HEK293 (cell line): ENCODE measurements at regions not wholly inside any gene's neighbourhood (a gene's known extent, or its start where the extent isn't known, plus 50 kb on each side); places are given as distances from the start of the nearest gene placed in this dataset.

ENCODE experiments used
- CTCF ChIA-PET: fragments of 350-600 bp; formaldehyde crosslinking; extraction: SDS; loops from one replicate; lab custom pipeline; 2021; ENCODE audit warnings: antibody characterized with exemption; lab: Yijun Ruan, JAX
- POLR2A ChIA-PET: fragments of 300-600 bp; formaldehyde crosslinking; extraction: SDS; loops from one replicate; lab custom pipeline; 2020; ENCODE audit warnings: antibody characterized with exemption, inconsistent platforms; lab: Yijun Ruan, JAX
- H3K27ac ChIP-seq: fragments of 200-500 bp; sonication (Bioruptor generic); 2 replicates; pipeline ENCODE4 v1.5.1; 2014; ENCODE audit warnings: low read depth, low read length, control low read depth, inconsistent platforms; ENCODE audit errors: extremely low read depth
- H3K36me3 ChIP-seq, 2 experiments: fragments of 200-500 bp in 1 of 2; sonication (Bioruptor generic) in 1 of 2; 1 replicate in 1 of 2; 2 replicates in 1 of 2; pipeline ENCODE4 v1.5.1; 2014 to 2017; ENCODE audit warnings: inconsistent platforms in 2 of 2, low read length in 2 of 2; ENCODE audit not compliant: control insufficient read depth in 2 of 2, insufficient read depth in 1 of 2
- H3K4me1 ChIP-seq: fragments of 200-500 bp; sonication (Bioruptor generic); 2 replicates; pipeline ENCODE4 v1.5.1; 2014; ENCODE audit warnings: mild to moderate bottlenecking, low read length, inconsistent platforms; ENCODE audit not compliant: control insufficient read depth, insufficient read depth
- H3K4me3 ChIP-seq: 2 replicates; pipeline ENCODE4 v1.5.1; 2011; ENCODE audit warnings: low read depth, mild to moderate bottlenecking, control low read depth, low read length, moderate library complexity
- H3K9me3 ChIP-seq: fragments of 200-500 bp; sonication (Bioruptor generic); 2 replicates; pipeline ENCODE4 v1.5.1; 2014; ENCODE audit warnings: low read depth, low read length, inconsistent platforms; ENCODE audit not compliant: control insufficient read depth, insufficient read depth
- EGR2 ChIP-seq: fragments of 450-650 bp; formaldehyde crosslinking; IDR thresholded peaks from 2 replicates; pipeline ENCODE4 v1.5.1; 2016; ENCODE audit warnings: low read depth, missing biosample characterization, missing genetic modification characterization
- GLIS2 ChIP-seq: fragments of 450-650 bp; formaldehyde crosslinking; IDR thresholded peaks from 2 replicates; pipeline ENCODE4 v1.5.1; 2016; ENCODE audit warnings: missing biosample characterization, missing genetic modification characterization
- HIC1 ChIP-seq: fragments of 450-650 bp; formaldehyde crosslinking; IDR thresholded peaks from 2 replicates; pipeline ENCODE4 v1.5.1; 2016; ENCODE audit warnings: missing biosample characterization, missing genetic modification characterization
- KLF8 ChIP-seq: fragments of 450-650 bp; formaldehyde crosslinking; IDR thresholded peaks from 2 replicates; pipeline ENCODE4 v1.5.1; 2016; ENCODE audit warnings: missing biosample characterization, missing genetic modification characterization
- PRDM2 ChIP-seq: fragments of 450-650 bp; formaldehyde crosslinking; IDR thresholded peaks from 2 replicates; pipeline ENCODE4 v1.5.1; 2016; ENCODE audit warnings: missing biosample characterization, missing genetic modification characterization, borderline replicate concordance
- SP2 ChIP-seq: fragments of 450-650 bp; formaldehyde crosslinking; IDR thresholded peaks from 2 replicates; pipeline ENCODE4 v1.5.1; 2016; ENCODE audit warnings: missing biosample characterization, missing genetic modification characterization
- TSHZ1 ChIP-seq: fragments of 450-650 bp; formaldehyde crosslinking; IDR thresholded peaks from 2 replicates; pipeline ENCODE4 v1.5.1; 2016; ENCODE audit warnings: missing biosample characterization, missing genetic modification characterization, borderline replicate concordance
- ZNF23 ChIP-seq: fragments of 450-650 bp; formaldehyde crosslinking; IDR thresholded peaks from 2 replicates; pipeline ENCODE4 v1.5.1; 2016; ENCODE audit warnings: missing biosample characterization, missing genetic modification characterization, borderline replicate concordance
- ZNF335 ChIP-seq: fragments of 450-650 bp; formaldehyde crosslinking; conservative IDR thresholded peaks from 2 replicates; pipeline ENCODE4 v1.5.1; 2016; ENCODE audit warnings: missing biosample characterization, missing genetic modification characterization
- ZNF362 ChIP-seq: fragments of 450-650 bp; formaldehyde crosslinking; IDR thresholded peaks from 2 replicates; pipeline ENCODE4 v1.5.1; 2016; ENCODE audit warnings: missing biosample characterization, missing genetic modification characterization
- ZNF37A ChIP-seq: fragments of 450-650 bp; IDR thresholded peaks from 2 replicates; pipeline ENCODE4 v1.5.1; 2018; ENCODE audit warnings: missing biosample characterization, missing genetic modification characterization
- ZNF426 ChIP-seq: fragments of 450-650 bp; formaldehyde crosslinking; IDR thresholded peaks from 2 replicates; pipeline ENCODE4 v1.5.1; 2017; ENCODE audit warnings: missing biosample characterization, missing genetic modification characterization, mild to moderate bottlenecking, inconsistent platforms, moderate library complexity
- ZNF510 ChIP-seq: fragments of 450-650 bp; formaldehyde crosslinking; IDR thresholded peaks from 2 replicates; pipeline ENCODE4 v1.5.1; 2018; ENCODE audit warnings: mild to moderate bottlenecking, missing genetic modification characterization, missing biosample characterization; ENCODE audit not compliant: insufficient replicate concordance
- ZNF521 ChIP-seq: fragments of 450-650 bp; formaldehyde crosslinking; IDR thresholded peaks from 2 replicates; pipeline ENCODE4 v1.5.1; 2017; ENCODE audit warnings: missing biosample characterization, mild to moderate bottlenecking, missing genetic modification characterization
- ZNF549 ChIP-seq: fragments of 450-650 bp; IDR thresholded peaks from 2 replicates; pipeline ENCODE4 v1.5.1; 2018; ENCODE audit warnings: missing biosample characterization, missing genetic modification characterization, mild to moderate bottlenecking, inconsistent platforms, moderate library complexity
- ZNF692 ChIP-seq: fragments of 450-650 bp; formaldehyde crosslinking; IDR thresholded peaks from 2 replicates; pipeline ENCODE4 v1.5.1; 2016; ENCODE audit warnings: missing biosample characterization, missing genetic modification characterization
- ZNF707 ChIP-seq: fragments of 450-650 bp; formaldehyde crosslinking; IDR thresholded peaks from 2 replicates; pipeline ENCODE4 v1.5.1; 2016; ENCODE audit warnings: missing biosample characterization, missing genetic modification characterization

- no peak for TF ChIP-seq EGR2
Observed at GRCh38 chr6:6497976-6498375, 90.5 kb upstream of the LY86 start (continued).

GRCh38 chr6:6503191-6503590, 85.3 kb upstream of the LY86 start:
- no peaks in the 10 kb centered on the region for H3K9me3 ChIP-seq
- CTCF ChIA-PET = interaction anchor here (0.6 to 0.7 kb wide), 2 partner anchors 144 to 742 kb away, joined by 3 read pairs; no protein-coding TSS in a partner anchor
- TF ChIP-seq PRDM2 = no peak
- no peak for TF ChIP-seq ZNF335 (tag by site-specific recombination)
- no peak for TF ChIP-seq ZNF37A (tag by site-specific recombination)
- no peak for TF ChIP-seq KLF8 (tag by site-specific recombination)
- TF ChIP-seq ZNF362 = no peak
- no peak for TF ChIP-seq ZNF549 (tag by site-specific recombination)
- no peak for TF ChIP-seq ZNF23 (tag by site-specific recombination)
- no peak for TF ChIP-seq TSHZ1 (tag by site-specific recombination)
- TF ChIP-seq GLIS2 (tag by site-specific recombination) = no peak
- TF ChIP-seq ZNF707 (tag by site-specific recombination) = no peak
- no peak for TF ChIP-seq ZNF426 (tag by site-specific recombination)
- TF ChIP-seq EGR2 = no peak
- TF ChIP-seq ZNF692 = no peak
- no peak for TF ChIP-seq ZNF510 (tag by site-specific recombination)
- TF ChIP-seq HIC1 (tag by site-specific recombination) = no peak
- TF ChIP-seq ZNF521 (tag by site-specific recombination) = no peak
- TF ChIP-seq SP2 = no peak
- TF ChIP-seq, all 188 proteins: peak for 0
- Histone ChIP-seq H3K27ac (no peak overlapping the region), H3K4me1 (no peaks in the 10 kb centered on the region), H3K36me3 (no peaks in the 10 kb centered on the region), H3K4me3 (no peak overlapping the region)
- POLR2A ChIA-PET = no interaction called here
